CMK (cell line): ENCODE measurements at regions not wholly inside any gene's neighbourhood (a gene's known extent, or its start where the extent isn't known, plus 50 kb on each side); places are given as distances from the start of the nearest gene placed in this dataset.

Source experiments
- DNase-seq: peaks from one replicate; pipeline ENCODE4 v3.0.0-alpha.2; 2010; ENCODE audit warnings: low read depth

- DNase-seq = no peak
These were observed 93.2 kb upstream of the IGF1R start for GRCh38 chr15:98555173-98555515.

- no peak for DNase-seq
These were observed 92.0 kb upstream of the IGF1R start for GRCh38 chr15:98556321-98556720.

DNA sequence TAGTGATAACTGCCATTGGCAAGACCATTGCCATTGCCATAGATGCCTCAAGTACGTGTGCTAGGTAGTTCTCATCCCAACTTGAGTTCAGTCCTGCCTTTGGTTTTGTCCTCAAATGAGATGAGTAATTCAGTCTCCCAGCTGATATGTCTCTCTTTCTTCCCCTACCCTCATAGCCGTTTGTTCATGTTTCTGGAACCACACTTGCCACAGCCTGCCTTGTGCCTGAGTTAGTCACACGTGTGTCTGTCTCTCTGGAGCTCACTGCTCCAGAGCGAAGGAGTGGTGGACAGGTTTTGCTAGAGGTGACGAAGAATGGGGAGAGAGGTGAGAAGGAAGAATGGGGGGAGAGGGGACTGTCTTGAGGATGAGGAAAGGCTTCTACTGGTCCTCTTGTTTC is 88.0 kb upstream of the IGF1R start:
- no peak for DNase-seq

GRCh38 chr15:98561169-98561941 is 87.0 kb upstream of the IGF1R start:
- DNase-seq = no peak

DNA sequence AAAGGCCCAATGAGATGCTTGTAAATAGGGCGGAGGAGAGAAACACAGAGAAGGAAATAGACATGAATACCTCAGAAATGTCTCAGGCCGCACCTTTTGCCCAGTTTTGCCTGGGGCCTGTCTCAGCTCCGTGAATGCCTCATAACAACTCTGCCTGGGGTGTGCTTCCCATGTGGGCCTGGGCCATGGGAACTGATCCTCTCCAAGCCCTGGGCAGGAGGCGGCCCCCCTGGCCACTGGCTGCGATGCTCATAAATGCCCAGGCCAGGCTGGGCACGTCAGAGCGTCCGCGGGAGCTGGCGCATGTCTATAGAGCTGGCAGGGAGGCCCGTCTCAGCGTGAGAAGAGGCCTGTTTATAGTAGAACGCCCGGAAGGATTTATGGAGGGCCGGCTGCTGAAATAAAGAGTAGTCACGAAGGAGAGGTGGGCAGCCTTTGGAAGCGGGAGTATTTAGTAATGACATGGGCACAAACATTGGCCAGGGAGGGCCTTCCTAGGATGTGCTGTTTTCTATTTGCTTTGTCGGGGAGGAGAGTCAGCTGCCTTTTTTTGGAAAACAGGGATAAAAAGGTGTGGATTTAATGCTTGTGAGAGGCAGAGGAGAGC is 85.9 kb upstream of the IGF1R start:
- DNase-seq = no peak

DNA sequence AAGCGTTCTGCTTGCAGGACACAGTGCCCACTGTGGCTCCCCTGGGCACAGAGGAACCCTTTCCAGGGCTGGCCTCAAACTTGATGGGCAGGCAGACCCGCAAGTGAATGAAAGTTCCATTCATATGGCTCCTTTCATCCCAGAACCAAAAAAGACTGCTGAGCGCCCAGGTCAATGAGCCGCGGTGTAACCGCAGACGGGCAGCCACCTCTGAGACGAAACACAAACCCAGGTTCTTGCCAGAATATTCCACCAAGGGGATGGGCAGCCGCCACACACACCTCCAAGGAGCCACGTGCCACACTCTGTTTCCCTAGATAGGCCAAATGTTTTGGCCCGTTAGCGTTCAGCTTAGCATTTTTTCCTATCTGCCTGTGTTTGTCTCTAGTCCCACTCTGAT is 82.8 kb upstream of the IGF1R start:
- DNase-seq = no peak

DNA sequence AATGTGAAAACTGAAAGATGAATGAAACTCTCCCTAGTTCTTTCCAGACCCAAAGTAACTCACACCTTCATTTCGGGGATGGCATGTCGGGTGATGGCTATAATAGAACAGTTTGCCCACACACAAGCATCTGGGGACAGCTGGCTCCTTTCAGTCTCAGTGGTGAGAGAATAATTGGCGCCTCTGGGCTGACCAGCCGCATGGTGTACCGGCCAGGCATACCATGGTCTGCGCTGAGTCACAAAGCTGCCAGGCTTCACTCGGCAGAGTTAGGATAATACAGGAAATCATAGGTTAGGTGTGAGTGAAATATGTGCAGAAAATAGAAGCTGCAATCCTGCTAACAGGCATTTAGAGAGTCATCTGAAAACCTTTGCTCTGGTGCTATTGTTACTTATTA is 80.4 kb upstream of the IGF1R start:
- no peak for DNase-seq

DNA sequence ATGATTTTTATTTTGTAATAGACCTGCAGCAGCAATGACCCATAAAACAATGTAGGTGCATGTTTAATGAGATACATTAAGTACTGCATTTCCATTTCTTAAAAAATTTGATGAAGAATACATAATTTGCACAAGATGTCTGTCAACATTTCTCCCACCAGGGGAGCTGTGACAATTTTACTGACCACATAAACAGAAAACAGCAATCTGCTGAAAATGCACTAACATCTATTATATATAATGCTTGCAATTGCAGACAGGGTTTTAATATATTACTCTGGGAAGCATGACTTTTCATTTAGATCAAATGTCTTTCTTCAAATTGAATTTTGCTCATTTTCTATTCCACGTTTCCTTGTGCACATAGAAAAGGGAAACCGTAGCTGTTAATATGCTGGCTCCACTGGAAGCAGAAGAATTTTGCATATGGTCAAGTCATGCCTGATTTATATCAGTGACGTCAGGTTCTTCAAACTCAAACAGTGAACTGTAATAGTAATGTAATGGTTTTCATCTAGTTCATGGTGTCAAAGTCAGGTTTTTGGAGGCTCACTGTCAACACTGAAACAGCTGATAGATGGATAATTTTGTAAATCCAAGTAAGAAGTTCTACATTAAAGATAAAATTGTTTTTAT is 79.8 kb upstream of the IGF1R start:
- no peak for DNase-seq

DNA sequence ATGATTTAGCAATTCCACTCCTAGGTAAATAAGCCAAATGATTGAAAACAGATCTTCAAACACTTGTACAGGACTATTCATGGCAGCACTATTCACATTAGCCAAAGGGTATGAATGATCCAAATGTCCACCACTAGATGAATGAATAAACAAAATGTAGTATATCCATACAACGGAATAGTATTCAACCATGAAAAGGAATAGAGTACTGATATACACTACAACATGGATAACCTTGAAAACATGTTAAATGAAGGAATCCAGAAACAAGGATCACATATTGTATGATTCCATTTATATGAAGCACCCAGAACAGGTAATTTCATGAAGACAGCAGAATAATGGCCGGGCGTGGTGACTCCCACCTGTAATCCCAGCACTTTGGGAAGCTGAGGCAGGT is 78.2 kb upstream of the IGF1R start:
- DNase-seq = no peak

GRCh38 chr15:98580572-98580971 is 67.8 kb upstream of the IGF1R start:
- DNase-seq = no peak

GRCh38 chr15:98581715-98582114 is 66.6 kb upstream of the IGF1R start:
- DNase-seq = no peak

- DNase-seq = no peak
These were observed 65.3 kb upstream of the IGF1R start for GRCh38 chr15:98582900-98583554.

DNA sequence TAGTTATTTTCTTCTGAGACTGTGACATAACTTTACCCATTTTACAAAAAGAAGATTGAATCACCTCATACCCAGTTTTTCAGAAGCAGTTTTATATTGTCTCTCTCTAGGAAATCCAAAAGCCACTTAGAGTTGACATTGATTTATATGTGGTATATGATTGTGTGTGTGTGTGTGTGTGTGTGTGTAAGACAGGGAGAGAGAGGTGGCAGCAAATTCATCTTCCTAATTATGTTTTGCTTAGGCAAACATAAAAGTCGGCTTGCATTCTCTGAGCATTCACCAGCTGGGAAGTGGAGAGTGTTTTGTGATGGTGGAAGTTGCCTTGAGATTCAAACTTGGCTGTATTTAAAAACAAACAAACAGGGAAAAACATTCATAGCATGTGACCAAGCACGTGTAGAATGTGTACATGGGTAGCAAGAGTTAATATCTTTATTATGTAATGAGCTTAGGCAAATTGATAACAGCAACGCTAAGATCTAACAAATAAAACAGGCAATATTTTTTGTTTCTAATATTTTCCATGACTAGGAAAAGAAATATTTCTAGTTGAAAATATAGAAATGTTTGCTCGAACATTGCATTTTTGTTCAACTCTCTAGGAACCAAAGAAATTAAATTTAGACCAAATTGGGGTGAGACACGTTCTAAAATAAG is 64.4 kb upstream of the IGF1R start:
- no peak for DNase-seq

- DNase-seq = no peak
These were observed 62.3 kb upstream of the IGF1R start for GRCh38 chr15:98586066-98586465.

DNA sequence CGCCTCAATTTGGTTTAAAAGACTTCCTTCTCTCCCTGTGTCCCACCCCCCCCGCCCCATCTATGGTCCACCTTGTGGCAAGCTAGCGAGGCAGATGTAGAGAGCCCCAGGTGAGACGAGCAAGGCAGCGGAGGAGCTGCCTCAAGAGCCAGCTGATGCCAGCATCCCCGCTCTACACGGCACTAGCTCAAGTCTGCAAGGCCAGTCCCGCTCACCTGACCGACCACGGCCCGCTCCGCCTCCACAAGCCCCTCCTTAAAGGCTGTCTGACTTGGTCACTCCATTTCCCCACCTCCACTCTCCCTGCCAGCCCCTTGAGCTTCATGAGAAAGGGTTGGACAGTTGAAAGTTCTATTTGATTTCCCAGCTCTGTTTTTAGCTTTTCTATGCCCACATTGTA is 56.2 kb upstream of the IGF1R start:
- no peak for DNase-seq

DNA sequence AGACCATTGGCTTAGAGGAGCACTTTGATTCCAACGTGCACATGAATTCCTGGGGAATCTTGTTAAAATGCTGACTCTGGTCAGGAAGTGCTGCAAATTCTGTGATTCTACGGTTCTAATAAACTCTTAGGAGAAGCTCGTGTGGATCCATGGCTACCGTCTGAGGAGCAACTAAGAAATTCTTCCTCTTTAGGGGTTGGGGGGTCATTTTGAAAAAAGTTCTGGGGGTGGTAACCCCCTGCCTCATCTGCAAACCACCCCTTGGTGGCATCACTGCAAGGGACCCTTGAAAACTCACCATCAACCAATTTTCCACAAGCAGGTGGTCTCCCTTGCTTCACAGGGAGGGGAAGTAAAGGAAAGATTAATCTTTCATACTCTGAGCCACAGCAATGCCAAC is 52.2 kb upstream of the IGF1R start:
- no peak for DNase-seq

- no peak for DNase-seq
These were observed 51.4 kb upstream of the IGF1R start for GRCh38 chr15:98596885-98597392.

DNA sequence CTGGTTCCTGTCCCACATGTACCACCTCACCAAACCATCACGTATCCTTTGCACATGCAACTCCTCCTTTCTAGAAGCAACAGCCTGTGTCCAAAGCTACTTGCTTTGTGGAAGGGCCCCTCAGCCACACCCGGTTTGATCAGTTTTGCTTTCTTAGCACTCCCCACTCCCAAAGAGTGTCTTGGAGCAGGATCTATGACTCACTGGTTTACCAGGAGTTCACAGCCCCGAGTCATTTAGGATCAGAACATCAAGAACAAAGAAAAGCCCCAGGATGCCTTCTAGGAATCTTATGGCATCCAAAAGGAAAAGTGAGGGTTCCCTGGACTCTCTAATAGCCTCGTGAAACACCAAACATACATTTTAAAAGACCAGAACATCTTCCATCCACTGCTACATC is 50.7 kb upstream of the IGF1R start:
- no peak for DNase-seq
